ENCODE measurements at regions not wholly inside any gene's neighbourhood (a gene's known extent, or its start where the extent isn't known, plus 50 kb on each side); places are given as distances from the start of the nearest gene placed in this dataset.

GRCh38 chr5:5638211-5638610 lies 215.7 kb downstream of the ICE1 start:
- H3K4me3 ChIP-seq (ENCODE audit: low read length) = no peak overlapping the region
- H3F3A ChIP-seq (ENCODE audit: low read length, unreplicated experiment) = no peaks in the 10 kb centered on the region
- POLR2A ChIA-PET (ENCODE audit: unreplicated experiment) = no interaction called here
- H4K20me1 ChIP-seq (ENCODE audit: low read length) = no peaks in the 10 kb centered on the region
- DNase-seq = no peak
- no peaks in the 10 kb centered on the region for H3K9me2 ChIP-seq (replicated peaks; ENCODE audit: low read length)
- no peak overlapping the region for H3K4me2 ChIP-seq (ENCODE audit: low read length)
- H3K79me2 ChIP-seq (ENCODE audit: low read length) = no peaks in the 10 kb centered on the region
- CTCF ChIA-PET = no interaction called here
- no peak overlapping the region for H3K9ac ChIP-seq (ENCODE audit: low read length)
- H3K36me3 ChIP-seq (ENCODE audit: low read depth, low read length) = no peaks in the 10 kb centered on the region
- H3K9me3 ChIP-seq (ENCODE audit: low read length) = no peaks in the 10 kb centered on the region
- H3K27ac ChIP-seq (ENCODE audit: low read length) = no peak overlapping the region
- intact Hi-C loops (cut with micrococcal nuclease) = no loop called here
- peaks cover 100% of the 10 kb centered on the region for H3K27me3 ChIP-seq (ENCODE audit: low read length)
- no peak overlapping the region for H2AFZ ChIP-seq (ENCODE audit: low read length)
- no peak for TF ChIP-seq EZH2phosphoT487 (IDR thresholded peaks at IDR 0.05; ENCODE audit: borderline replicate concordance, low read length)
- TF ChIP-seq EZH2 (IDR thresholded peaks at IDR 0.05; ENCODE audit: low read length, unreplicated experiment) = no peak
- TF ChIP-seq, protein P1, sequence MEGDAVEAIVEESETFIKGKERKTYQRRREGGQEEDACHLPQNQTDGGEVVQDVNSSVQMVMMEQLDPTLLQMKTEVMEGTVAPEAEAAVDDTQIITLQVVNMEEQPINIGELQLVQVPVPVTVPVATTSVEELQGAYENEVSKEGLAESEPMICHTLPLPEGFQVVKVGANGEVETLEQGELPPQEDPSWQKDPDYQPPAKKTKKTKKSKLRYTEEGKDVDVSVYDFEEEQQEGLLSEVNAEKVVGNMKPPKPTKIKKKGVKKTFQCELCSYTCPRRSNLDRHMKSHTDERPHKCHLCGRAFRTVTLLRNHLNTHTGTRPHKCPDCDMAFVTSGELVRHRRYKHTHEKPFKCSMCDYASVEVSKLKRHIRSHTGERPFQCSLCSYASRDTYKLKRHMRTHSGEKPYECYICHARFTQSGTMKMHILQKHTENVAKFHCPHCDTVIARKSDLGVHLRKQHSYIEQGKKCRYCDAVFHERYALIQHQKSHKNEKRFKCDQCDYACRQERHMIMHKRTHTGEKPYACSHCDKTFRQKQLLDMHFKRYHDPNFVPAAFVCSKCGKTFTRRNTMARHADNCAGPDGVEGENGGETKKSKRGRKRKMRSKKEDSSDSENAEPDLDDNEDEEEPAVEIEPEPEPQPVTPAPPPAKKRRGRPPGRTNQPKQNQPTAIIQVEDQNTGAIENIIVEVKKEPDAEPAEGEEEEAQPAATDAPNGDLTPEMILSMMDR (conservative IDR thresholded peaks at IDR 0.05; ENCODE audit: low read depth, low read length) = no peak
- H3K4me1 ChIP-seq (ENCODE audit: insufficient read depth, low read length) = no peaks in the 10 kb centered on the region
- no TSS peak for BruUV-seq (replicated peaks)
- no peak for ATAC-seq

- 0 out of 2 replicates have a peak, but pooled peaks have one; percentile 30 for TF ChIP-seq EZH2phosphoT487 (IDR thresholded peaks at IDR 0.05; ENCODE audit: borderline replicate concordance, low read length)
- TF ChIP-seq, protein P1 (conservative IDR thresholded peaks at IDR 0.05; ENCODE audit: low read depth, low read length) = no peak
- H3K79me2 ChIP-seq (ENCODE audit: low read length) = no peaks in the 10 kb centered on the region
- no peaks in the 10 kb centered on the region; the same call in 1 of the 2 replicates for H3K9me3 ChIP-seq (ENCODE audit: low read length)
- no peak overlapping the region for H2AFZ ChIP-seq (ENCODE audit: low read length)
- H3F3A ChIP-seq (ENCODE audit: low read length, unreplicated experiment) = no peaks in the 10 kb centered on the region
- H3K4me1 ChIP-seq (ENCODE audit: insufficient read depth, low read length) = no peaks in the 10 kb centered on the region
- no peak overlapping the region for H3K9ac ChIP-seq (ENCODE audit: low read length)
- ATAC-seq = no peak
- CTCF ChIA-PET = no interaction called here
- H3K36me3 ChIP-seq (ENCODE audit: low read depth, low read length) = no peaks in the 10 kb centered on the region
- peaks cover 100% of the 10 kb centered on the region for H3K27me3 ChIP-seq (ENCODE audit: low read length)
- POLR2A ChIA-PET (ENCODE audit: unreplicated experiment) = no interaction called here
- no peaks in the 10 kb centered on the region for H3K9me2 ChIP-seq (replicated peaks; ENCODE audit: low read length)
- no peak overlapping the region for H3K4me2 ChIP-seq (ENCODE audit: low read length)
- H4K20me1 ChIP-seq (ENCODE audit: low read length) = no peaks in the 10 kb centered on the region
- no peak for DNase-seq
- intact Hi-C loops (cut with micrococcal nuclease) = no loop called here
- no TSS peak for BruUV-seq (replicated peaks)
- H3K27ac ChIP-seq (ENCODE audit: low read length) = no peak overlapping the region
- H3K4me3 ChIP-seq (ENCODE audit: low read length) = no peak overlapping the region
These were observed 214.7 kb downstream of the ICE1 start for GRCh38 chr5:5637173-5637572.

DNA sequence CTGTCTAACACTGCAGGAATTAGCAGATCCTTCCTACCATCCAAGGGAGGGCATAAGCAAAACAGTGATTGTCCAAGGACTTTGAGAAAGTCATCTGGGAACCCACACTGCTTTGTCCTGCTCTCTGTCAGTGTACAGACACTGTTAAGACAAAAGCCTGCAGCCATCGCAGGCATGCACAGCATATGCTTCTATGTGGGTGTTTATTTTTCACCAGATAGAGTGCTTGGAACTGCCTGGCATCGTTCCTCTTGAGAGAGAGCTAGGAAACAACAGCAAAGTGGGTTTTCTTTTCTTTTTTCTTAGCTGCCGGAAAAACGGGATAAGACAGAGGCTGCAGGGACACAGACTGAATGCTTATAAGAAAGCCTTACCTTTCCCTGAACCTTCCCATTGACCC lies 212.3 kb downstream of the ICE1 start:
- CTCF ChIA-PET = no interaction called here
- POLR2A ChIA-PET (ENCODE audit: unreplicated experiment) = no interaction called here
- no peak overlapping the region for H3K27ac ChIP-seq (ENCODE audit: low read length)

More for the DNA sequence above, 212.3 kb downstream of the ICE1 start:
- Histone ChIP-seq H3K4me2 (ENCODE audit: low read length) (no peak overlapping the region), H3K9ac (ENCODE audit: low read length) (no peak overlapping the region), H3K4me1 (ENCODE audit: insufficient read depth, low read length) (no peaks in the 10 kb centered on the region), H3K79me2 (ENCODE audit: low read length) (no peaks in the 10 kb centered on the region), H4K20me1 (ENCODE audit: low read length) (no peaks in the 10 kb centered on the region), H3K9me3 (ENCODE audit: low read length) (no peaks in the 10 kb centered on the region; the same call in 1 of the 2 replicates), H3K9me2 (replicated peaks; ENCODE audit: low read length) (no peaks in the 10 kb centered on the region), H3K36me3 (ENCODE audit: low read depth, low read length) (no peaks in the 10 kb centered on the region), H3F3A (ENCODE audit: low read length, unreplicated experiment) (no peaks in the 10 kb centered on the region), H3K4me3 (ENCODE audit: low read length) (no peak overlapping the region), H2AFZ (ENCODE audit: low read length) (no peak overlapping the region), H3K27me3 (ENCODE audit: low read length) (peaks cover 100% of the 10 kb centered on the region)
- no peak for TF ChIP-seq EZH2 (IDR thresholded peaks at IDR 0.05; ENCODE audit: low read length, unreplicated experiment)
- TF ChIP-seq EZH2phosphoT487 (IDR thresholded peaks at IDR 0.05; ENCODE audit: borderline replicate concordance, low read length) = no peak
- TF ChIP-seq, protein P1 (conservative IDR thresholded peaks at IDR 0.05; ENCODE audit: low read depth, low read length) = no peak
- BruUV-seq (replicated peaks) = no TSS peak
- intact Hi-C loops (cut with micrococcal nuclease) = no loop called here
- ATAC-seq (no peak), DNase-seq (no peak)

All from PC-3 (cell line).